HPDE6-E6E7 (cell line): ENCODE measurements at regions not wholly inside any gene's neighbourhood (a gene's known extent, or its start where the extent isn't known, plus 50 kb on each side); places are given as distances from the start of the nearest gene placed in this dataset.
"Not testable (repeated sequence)": the region's sequence is repeated elsewhere in the genome, so short reads cannot be mapped to it uniquely, and the experiment has no call there.

Source experiments
- DNase-seq: peaks from one replicate; pipeline ENCODE4 v3.0.0; 2011; ENCODE audit warnings: missing footprints; ENCODE audit errors: extremely low spot score

DNA sequence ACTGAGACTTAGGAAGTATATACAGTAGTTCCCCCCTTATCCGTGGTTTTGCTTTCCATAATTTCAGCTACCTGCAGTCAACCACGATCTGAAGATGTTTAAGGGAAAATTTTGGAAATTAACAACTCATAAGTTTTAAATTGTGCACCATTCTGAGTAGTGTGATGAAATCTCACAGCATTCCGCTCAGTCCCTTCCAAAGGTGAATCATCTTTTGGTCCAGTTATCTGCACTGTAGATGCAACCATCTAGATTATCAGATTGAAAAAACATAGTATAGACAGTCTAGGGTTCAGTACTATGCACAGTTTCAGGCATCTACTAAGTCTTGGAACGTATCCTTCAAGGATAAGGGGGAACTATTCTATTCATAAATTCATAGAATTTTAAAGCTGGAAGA, 109.0 kb downstream of the ANXA3 start:
- no peak for DNase-seq

DNA sequence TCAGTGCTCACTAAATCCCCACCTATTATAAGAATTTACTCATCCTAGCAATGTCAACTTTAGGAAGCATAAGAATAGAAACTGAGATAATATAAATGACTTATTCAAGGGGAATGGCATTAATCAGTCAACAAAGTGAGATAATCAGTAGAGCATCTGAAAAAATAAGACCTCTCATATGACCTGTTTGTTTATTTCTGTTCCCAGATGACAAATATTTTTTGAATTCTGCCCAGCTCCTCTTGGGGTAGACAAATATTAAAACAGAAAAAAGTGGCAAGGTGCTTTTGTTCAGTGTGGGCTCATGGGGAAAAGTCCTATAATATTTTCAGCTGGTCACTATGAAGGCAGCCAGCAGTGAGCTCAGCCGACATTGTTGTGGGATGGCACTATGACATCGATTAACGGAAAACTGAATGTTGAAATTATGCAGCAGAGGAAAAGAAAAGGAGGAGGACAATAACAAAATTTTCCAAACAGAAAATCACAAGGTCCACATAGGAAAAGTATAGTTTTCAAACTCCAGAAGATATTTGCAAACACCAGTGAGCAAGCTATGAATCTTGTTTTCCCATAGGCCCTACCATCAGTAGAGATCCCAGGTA, 109.6 kb downstream of the ANXA3 start:
- no peak for DNase-seq

GRCh38 chr4:78661921-78662521, 110.5 kb downstream of the ANXA3 start:
- DNase-seq = no peak

DNA sequence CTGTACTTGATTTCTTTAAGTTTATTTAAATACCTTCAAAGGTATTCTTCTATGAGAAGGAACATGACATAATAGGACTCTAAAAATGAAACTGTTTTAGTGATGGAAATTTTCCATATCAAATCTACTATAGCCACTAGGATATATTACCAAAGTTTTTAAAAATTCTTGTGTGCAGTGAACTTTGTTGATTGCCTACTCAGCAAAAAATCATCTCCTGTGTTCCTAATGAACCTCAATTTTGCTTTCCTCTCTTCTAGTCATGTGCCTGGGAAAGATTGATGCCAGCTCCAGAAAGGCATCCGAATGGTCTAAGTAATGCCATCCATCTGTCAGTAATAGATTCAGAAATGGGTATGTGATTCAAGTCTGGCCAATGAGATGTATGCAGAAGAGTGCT, 111.1 kb downstream of the ANXA3 start:
- DNase-seq = no peak

DNA sequence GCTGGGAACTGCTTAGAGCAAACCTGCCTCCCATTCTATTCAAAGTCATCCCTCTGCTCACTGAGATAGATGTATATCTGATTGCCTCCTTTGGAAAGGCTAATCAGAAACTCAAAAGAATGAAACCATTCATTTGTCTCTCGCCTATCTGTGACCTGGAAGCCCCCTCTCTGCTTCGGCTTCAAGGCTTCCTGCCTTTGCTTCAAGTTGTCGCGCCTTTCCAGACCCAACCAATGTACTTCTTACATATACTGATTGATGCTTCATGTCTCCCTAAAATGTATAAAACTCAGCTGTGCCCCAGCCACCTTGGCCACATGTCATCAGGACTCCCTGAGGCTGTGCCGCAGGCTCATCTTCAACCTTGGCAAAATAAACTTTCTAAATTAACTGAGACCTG, 111.9 kb upstream of the BMP2K start:
- DNase-seq = not testable (repeated sequence)

- no peak for DNase-seq
Measured at GRCh38 chr4:78665216-78665770, 110.9 kb upstream of the BMP2K start.

DNA sequence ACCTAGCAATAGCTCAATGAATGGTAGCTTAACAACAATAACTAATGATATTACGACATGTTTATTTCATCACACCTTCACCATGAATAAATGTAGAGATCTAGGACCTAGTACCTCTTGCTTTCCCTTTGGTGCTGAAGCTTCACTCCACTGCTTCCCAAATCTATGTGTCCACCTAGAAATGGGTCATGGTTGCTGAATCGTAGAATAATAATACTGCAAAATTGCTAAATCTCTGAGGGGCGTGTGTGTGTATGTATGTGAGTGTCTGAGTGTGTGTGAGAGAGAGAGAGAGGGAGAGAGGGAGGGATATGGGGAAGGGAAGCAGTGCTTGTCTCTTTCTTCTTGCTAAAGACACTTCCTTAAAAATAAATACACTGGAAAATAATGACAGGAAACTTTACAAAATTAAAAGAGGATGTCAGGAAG, 109.3 kb upstream of the BMP2K start:
- DNase-seq = no peak

DNA sequence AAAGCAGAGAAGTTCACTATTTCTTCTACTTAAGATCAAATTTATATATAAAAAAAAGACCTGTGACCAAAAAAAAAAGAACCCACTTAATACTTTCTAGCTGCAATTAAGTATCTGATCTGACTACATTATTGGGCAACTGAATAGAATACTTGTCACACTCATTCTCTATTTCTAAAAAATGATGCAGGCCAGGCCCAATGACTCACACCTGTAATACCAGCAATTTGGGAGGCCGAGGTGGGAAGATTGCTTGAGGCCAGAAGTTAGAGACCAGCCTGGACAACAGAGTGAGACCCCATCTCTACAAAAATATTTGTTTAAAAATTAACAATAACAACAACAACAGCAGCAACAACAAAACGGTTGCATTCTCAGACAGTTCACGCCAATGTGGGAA, 108.8 kb upstream of the BMP2K start:
- no peak for DNase-seq

- DNase-seq = no peak
Measured at GRCh38 chr4:78667764-78668163, 108.4 kb upstream of the BMP2K start.

GRCh38 chr4:78669453-78669852, 106.7 kb upstream of the BMP2K start:
- no peak for DNase-seq

DNA sequence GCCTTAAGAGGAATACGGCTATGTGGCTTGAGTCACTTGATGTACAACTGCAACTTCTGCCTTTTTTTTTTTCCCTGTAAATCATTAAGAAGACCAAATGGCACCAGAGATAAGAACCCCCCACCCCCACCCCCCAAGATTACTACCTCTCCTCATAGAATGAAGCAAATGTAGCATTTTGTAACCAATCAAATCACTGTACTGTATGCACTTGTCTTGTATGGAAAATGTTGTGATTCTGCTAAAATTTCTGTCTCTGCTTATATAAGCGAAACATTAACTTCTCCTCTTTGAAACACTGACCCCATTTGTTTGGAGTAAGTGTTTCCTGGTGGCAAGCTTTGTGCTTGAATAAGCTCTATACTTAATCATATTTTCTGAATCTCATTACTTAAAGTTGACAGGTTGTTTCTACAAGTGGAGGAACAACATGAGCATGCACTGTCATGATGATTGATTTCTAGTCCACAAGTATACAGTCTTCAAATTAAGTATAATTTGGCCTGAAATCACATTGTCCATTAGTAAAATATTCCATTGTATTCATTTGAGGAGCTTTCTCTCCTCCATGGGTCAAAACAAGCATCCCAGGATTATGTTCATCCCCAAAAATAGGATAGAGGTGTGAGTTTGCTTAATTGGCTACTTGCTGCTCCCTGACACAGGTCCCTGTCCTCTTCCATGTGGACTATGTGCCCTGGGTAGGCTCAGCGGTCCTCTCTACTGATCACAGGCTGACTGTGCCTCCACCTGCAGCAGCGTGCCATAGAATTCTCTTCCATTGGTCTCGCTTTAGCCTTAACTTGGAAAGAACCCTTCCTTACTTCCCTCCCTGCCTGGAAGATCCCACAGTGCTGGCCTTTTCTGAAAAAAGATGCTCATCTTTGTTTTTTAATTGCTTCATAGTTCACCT, 104.0 kb upstream of the BMP2K start:
- DNase-seq = no peak

DNA sequence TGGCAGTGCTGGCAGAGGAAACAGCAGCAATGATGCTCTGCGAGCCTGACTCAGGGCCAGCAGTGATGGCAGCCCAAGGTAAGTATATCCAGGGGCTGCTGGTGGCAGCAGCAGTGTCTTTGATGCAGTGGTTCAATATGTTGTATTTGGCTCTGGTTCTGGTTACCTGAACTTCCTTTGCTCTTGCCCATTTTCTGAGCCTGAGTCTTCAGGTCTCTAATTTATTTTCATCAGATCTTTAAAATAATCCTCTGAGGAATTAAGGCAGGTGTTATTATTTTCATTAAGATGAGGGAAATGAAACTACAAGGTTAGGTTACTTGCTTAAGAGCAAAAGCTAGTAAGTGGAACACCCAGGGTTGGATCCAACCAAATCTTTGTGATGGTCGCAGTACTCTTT, 102.8 kb upstream of the BMP2K start:
- DNase-seq = no peak

- DNase-seq = no peak
Measured at GRCh38 chr4:78675325-78675724, 100.8 kb upstream of the BMP2K start.

GRCh38 chr4:78682070-78682469, 94.1 kb upstream of the BMP2K start:
- DNase-seq = no peak

GRCh38 chr4:78683352-78683751, 92.8 kb upstream of the BMP2K start:
- DNase-seq = no peak

DNA sequence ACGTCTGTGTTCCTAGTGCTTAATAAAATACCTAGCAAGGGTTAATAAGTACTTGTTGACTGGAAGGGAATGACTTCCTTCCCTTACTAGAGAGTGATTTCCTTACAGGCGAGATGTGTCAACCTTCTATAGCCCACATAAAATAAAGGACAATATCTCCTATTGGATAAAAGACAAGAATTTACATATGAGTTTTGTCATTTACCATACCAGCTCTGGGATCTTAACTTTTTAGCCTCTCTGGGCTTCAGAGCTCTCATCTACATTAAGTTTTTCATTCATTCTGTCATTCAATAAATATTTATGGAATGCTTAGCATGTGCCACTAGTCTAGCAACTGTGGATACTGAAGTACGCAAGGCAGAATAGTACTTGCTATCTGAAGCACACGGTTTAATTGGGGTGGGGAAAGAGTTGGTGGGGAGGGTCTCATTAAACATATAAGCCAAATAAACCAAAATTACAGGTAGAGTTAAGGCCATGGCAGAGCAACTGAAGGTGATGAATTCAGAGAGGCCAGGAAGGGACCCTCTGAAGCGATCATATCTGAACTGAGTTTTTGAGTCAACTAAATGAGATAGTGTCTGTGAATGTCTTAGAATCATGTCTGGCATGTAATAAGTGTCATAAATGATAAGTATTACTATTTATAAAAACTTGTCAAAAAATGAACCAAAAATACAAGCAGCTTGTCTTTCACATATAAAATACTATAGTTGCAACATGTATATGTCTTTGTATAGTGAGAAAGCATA, 91.6 kb upstream of the BMP2K start:
- no peak for DNase-seq

DNA sequence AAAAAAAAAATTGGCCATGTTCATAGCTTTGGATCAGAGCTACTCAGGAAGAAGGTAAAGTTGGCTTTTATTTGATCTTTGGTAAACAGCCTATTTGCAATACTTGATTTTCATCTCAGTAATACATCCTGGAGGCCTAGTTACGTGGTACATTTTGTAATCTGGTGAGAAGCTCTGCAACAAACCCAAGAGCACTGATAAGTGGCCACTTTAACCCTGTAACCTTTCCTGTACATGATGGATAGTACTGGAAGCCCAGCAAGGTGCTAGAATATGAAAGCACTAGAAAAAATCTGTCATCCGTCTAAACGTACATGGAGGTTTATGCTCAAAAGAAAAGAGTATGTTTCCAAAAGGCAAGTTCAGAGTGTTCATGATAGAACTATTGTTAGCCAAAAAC, 88.3 kb upstream of the BMP2K start:
- DNase-seq = no peak

- DNase-seq = no peak
Measured at GRCh38 chr4:78688366-78688765, 87.8 kb upstream of the BMP2K start.

- no peak for DNase-seq
Measured at GRCh38 chr4:78689261-78689660, 86.9 kb upstream of the BMP2K start.

DNA sequence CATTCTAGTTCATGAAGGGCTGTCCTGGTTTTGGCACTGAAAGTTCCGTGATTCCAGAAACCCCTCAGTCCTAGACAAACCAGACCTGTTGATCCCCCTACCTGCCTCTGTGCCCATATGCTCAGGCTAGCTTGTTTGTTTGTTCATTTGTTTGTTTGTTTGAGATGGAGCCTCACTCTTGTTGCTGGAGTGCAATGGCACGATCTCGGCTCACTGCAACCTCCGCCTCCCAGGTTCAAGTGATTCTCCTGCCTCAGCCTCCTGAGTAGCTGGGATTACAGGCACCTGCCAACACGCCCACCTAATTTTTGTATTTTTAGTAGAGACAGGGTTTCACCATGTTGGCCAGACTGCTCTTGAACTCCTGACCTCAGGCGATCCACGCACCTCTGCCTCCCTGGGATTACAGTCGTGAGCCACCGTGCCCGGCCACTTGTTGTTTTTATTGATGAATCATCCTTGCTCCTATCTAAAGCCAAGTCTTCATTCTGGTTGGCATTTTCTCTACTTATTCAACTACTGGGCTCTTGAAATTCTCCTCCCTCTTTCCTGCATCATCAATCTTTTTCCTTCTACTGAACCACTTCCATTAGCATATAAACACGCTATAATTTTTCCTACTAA, 86.3 kb upstream of the BMP2K start:
- DNase-seq = no peak

DNA sequence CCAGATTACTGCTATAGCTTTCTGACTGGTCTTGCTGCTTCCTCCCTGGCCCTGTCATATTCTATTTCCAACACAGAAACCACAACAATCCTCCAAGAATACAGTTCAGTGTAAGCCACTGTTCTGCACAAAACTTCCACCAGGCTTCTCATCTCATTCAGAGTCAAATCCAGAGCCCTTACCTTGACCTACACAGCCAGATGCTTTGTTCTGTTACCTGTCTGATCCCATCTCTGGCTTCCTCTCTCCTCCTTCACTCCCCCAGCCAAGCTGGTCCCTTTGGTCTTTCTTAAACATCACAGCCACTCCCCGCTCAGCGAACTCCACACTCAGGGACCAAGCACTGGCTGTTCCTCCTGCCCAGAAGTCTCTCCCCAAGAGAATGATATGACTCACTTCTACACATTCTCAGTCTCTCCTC, 84.8 kb upstream of the BMP2K start:
- DNase-seq = no peak
